GM12865 (cell line): ENCODE measurements at regions not wholly inside any gene's neighbourhood (a gene's known extent, or its start where the extent isn't known, plus 50 kb on each side); places are given as distances from the start of the nearest gene placed in this dataset.

Experiments
- DNase-seq: peaks from one replicate; pipeline ENCODE4 v3.0.0; 2010; ENCODE audit warnings: low read depth
- H3K4me3 ChIP-seq: 2 replicates; pipeline ENCODE4 v1.5.1; 2011; ENCODE audit warnings: mild to moderate bottlenecking, low read depth, low read length, control low read depth
- TF ChIP-seq, protein P1 (sequence below): IDR thresholded peaks from 2 replicates; pipeline ENCODE4 v1.5.1; 2011; ENCODE audit warnings: low read length, control low read depth, low read depth, inconsistent platforms; ENCODE audit not compliant: insufficient read depth; ENCODE audit errors: missing control alignments

GRCh38 chr4:143273160-143273917, 63.3 kb upstream of the GAB1 start:
- DNase-seq, result no peak
- TF ChIP-seq, protein P1, sequence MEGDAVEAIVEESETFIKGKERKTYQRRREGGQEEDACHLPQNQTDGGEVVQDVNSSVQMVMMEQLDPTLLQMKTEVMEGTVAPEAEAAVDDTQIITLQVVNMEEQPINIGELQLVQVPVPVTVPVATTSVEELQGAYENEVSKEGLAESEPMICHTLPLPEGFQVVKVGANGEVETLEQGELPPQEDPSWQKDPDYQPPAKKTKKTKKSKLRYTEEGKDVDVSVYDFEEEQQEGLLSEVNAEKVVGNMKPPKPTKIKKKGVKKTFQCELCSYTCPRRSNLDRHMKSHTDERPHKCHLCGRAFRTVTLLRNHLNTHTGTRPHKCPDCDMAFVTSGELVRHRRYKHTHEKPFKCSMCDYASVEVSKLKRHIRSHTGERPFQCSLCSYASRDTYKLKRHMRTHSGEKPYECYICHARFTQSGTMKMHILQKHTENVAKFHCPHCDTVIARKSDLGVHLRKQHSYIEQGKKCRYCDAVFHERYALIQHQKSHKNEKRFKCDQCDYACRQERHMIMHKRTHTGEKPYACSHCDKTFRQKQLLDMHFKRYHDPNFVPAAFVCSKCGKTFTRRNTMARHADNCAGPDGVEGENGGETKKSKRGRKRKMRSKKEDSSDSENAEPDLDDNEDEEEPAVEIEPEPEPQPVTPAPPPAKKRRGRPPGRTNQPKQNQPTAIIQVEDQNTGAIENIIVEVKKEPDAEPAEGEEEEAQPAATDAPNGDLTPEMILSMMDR, result no peak
- no peak overlapping the region for H3K4me3 ChIP-seq

DNA sequence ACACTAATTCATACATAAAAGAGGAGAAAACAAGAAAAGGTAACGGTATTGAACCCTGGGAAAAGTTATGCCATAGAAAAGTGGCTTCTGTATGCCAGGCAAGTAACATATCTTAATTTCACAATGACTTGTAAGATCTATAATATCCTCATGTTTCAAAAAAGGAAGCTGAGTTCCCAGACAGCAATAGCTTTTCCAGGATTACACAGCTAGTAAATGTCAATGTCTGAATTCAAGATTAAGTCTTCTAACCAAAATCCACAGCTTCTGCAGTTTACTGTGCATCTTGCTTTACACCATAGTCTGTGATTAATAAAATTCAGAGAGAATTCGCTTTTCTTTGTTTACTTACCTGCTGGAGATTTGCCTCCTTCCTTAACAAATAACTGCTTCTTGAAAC, 55.8 kb upstream of the GAB1 start:
- DNase-seq, result no peak
- no peak overlapping the region for H3K4me3 ChIP-seq
- TF ChIP-seq, protein P1, result no peak

DNA sequence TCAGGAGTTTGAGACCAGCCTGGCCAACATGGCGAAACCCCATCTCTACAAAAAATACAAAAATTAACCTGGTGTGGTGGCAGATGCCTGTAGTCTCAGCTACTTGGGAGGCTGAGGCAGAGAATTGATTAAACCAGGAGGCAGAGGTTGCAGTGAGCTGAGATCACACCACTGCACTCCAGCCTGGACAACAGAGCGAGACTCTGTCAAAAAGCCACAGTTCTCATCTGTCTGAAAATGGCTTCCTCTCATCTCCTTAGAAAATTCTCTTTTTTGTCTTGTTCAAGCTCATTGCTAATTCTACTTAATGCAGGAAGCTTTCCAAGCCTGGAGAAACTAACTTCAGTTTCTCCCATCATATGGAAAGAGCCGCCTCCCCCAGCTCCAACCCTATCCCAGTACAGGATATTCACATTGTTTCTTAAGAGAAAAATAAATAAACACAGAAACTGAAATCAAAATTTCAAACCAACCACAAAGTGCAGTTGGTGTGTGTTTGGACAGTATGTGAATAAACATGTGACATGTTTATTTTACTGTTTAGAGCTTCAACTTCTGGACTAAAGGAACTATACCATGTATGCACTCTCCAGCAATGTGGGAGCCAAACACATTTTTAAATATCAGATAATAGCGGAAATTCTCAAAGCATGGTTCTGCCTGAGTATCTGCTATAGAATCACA, 55.0 kb upstream of the GAB1 start:
- DNase-seq, result peak; percentile 46
- TF ChIP-seq, protein P1, result no peak
- no peak overlapping the region for H3K4me3 ChIP-seq

DNA sequence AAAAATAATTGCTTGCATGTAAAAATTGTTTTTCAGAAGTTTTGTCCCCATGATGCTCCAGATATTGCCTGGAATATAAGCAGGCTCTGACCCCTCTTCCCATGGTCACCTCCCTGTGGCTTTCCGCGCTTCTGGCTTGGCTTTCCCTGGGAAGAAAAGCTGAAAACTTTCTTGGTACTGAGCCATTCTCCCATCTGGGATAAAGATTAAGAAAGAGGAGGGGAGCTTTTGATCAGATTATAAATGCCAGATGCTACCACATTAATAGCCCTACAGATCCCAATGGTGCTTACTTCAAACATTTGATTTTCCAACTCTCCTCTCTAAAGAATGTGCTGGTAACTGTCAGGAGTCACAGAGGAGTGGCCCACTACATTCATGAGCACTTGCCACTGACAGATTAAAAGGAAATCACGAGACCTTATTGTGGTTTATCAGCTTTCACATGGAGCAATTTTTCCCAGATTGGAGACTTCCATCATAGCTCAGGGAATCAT, 54.4 kb upstream of the GAB1 start:
- no peak overlapping the region for H3K4me3 ChIP-seq
- TF ChIP-seq, protein P1, result no peak
- no peak for DNase-seq

DNA sequence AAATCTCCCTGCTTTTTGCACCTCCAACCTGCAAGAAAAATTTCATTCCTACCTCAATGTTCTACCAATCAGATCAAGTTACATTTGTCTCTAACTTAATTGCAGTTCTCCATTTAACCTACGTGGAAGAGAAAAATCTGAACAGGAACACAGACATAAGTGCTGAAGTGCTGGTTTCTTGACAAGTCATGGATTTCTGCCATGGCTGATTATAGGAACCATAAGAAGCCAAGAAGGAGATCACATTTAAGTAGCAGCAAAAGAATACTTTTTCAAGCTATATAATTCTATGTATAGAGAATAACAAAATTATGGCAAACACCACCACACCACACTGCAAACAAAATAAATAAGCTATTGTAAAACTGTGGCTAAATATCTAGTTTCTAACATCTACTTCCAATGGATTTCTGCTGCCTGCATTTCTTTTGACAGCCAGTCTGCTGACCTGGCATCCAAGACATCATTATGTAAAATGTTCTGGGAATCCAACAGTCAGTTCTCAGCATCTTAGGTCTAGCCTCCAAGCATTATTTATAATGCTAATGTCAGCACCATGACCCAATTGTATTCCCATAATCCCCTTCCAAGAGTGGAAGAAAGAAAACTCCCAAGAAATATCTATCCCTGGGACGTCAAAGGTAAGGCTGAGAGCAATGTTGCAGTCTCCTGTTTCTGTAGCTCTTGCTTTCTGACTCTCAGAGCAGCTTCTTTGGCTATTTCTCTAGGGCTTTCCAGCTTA, 50.8 kb upstream of the GAB1 start:
- no peak overlapping the region for H3K4me3 ChIP-seq
- TF ChIP-seq, protein P1, result no peak
- DNase-seq, result no peak

DNA sequence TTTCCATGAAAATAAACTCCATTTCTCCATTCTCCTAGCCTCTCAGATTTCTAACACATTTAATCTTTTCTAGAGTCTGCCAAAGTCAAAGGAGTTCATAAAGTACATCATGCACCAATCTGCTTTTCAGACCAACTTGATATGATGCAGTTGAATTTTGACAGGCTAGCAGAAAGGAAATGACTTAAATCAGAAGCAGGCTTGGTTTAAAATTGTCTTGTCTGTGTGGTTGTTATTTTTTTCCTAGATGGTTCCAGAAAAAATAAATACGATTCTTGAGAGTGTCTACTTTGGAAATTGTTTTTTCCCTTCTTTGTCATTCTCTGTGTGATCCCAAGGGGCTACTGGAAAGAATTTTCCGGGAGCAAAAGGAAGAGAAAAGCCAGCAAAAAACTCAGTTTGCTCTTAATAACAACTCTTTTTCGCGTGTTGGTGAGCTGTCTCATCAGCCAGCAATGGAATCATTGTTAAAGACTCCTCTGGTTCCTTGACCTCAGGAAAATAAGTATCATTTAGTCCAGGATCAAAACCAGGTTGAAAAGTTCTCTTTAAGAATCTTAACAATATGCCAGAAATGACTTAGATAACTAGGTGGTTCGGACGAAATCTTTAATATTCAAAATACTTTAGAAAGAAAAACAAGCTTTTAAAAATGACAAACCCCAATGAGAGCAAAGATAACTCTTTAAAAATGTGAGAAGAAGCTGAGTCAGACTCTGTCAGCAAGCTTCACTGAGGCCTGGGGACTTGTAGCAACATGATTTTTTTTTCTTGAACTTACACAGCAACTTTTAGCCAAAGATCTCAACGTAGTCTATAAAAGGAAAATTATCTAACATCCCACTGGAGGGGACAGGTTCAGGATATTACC, 49.7 kb upstream of the GAB1 start:
- H3K4me3 ChIP-seq, result no peak overlapping the region
- DNase-seq, result no peak
- TF ChIP-seq, protein P1, result no peak
